ENCODE measurements at regions not wholly inside any gene's neighbourhood (a gene's known extent, or its start where the extent isn't known, plus 50 kb on each side); places are given as distances from the start of the nearest gene placed in this dataset.

GRCh38 chr1:220341126-220341525 lies 68.9 kb upstream of the RAB3GAP2 start:
- TF ChIP-seq CTCF (conservative IDR thresholded peaks at IDR 0.05) (no peak), EZH2 (IDR thresholded peaks at IDR 0.05; ENCODE audit: low read depth) (no peak)

All from PC-9 (cell line).